ENCODE measurements at regions not wholly inside any gene's neighbourhood (a gene's known extent, or its start where the extent isn't known, plus 50 kb on each side); places are given as distances from the start of the nearest gene placed in this dataset.
"Not testable (repeated sequence)": the region's sequence is repeated elsewhere in the genome, so short reads cannot be mapped to it uniquely, and the experiment has no call there.

DNA sequence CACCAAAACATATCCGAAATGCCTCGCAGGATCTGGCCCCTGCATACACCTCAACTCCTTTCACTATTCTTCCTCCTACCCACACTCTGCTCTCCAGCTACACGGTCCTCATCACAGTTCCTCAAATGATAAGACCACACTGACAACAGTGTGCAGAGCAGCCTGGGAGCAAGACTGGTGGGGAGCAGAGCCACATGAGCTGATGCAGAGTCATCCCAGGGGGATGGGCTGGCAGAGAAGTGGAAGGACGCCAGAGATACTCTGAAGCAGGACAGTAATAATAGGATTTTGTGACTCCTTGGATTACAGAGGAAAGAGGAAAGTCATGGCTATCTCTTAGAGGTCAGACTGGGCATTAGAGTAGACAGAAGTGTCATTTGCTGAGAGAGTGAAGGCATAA is 167.2 kb downstream of the AVL9 start:
- H3K27ac ChIP-seq (ENCODE audit: low read depth in 1 of 2, low read length in 1 of 2); H3K4me3 ChIP-seq (ENCODE audit: low read length in 2 of 2); H3K9me3 ChIP-seq (ENCODE audit: control insufficient read depth in 2 of 2, insufficient read depth in 1 of 2, low read length in 1 of 2); H3K4me1 ChIP-seq (ENCODE audit: control insufficient read depth in 2 of 2, insufficient read depth in 2 of 2, low read length in 2 of 2); DNase-seq (ENCODE audit: low read depth in 6 of 9, low spot score in 9 of 9); H3K27me3 ChIP-seq (ENCODE audit: control insufficient read depth in 2 of 2, insufficient read depth in 1 of 2, low read length in 1 of 2); H3K36me3 ChIP-seq (ENCODE audit: control insufficient read depth in 2 of 2, insufficient read depth in 2 of 2, low read length in 1 of 2): not testable (repeated sequence)
- WGBS = 74% methylated on average over 3 of the region's 4 CpGs

GRCh38 chr7:32661929-32662328 is 166.6 kb downstream of the AVL9 start:
- Histone ChIP-seq H3K27ac (ENCODE audit: low read depth in 1 of 2, low read length in 1 of 2) (no peak overlapping the region), H3K9me3 (ENCODE audit: control insufficient read depth in 2 of 2, insufficient read depth in 1 of 2, low read length in 1 of 2) (no peaks in the 10 kb centered on the region), H3K4me3 (ENCODE audit: low read length in 2 of 2) (no peak overlapping the region), H3K27me3 (ENCODE audit: control insufficient read depth in 2 of 2, insufficient read depth in 1 of 2, low read length in 1 of 2) (no peaks in the 10 kb centered on the region), H3K36me3 (ENCODE audit: control insufficient read depth in 2 of 2, insufficient read depth in 2 of 2, low read length in 1 of 2) (no peaks in the 10 kb centered on the region), H3K4me1 (ENCODE audit: control insufficient read depth in 2 of 2, insufficient read depth in 2 of 2, low read length in 2 of 2) (no peaks in the 10 kb centered on the region)
- WGBS = 98% methylated on average over 1 of the region's 1 CpG
- DNase-seq (ENCODE audit: low read depth in 6 of 9, low spot score in 9 of 9) = no peak

DNA sequence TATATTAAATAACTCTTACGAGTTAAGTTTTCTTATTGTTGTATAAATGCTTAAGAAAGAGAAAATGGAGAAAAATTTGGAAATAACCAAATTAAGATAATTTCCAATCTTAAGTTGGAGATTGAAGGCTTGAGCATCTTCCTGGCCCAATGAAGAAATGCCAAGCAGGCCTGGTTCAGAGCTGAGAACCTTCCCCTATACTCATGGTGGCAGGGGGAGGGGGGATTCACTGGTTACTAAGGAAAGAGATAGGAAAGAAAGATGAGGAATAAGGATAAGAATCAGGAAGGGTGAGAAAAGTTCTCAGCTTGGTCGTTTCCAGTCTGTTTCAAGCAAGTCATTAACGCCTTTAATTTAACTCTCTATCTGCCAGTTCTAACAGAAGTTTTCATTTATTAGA is 166.2 kb downstream of the AVL9 start:
- Histone ChIP-seq H3K27ac (ENCODE audit: low read depth in 1 of 2, low read length in 1 of 2) (no peak overlapping the region), H3K4me1 (ENCODE audit: control insufficient read depth in 2 of 2, insufficient read depth in 2 of 2, low read length in 2 of 2) (no peaks in the 10 kb centered on the region), H3K36me3 (ENCODE audit: control insufficient read depth in 2 of 2, insufficient read depth in 2 of 2, low read length in 1 of 2) (no peaks in the 10 kb centered on the region), H3K4me3 (ENCODE audit: low read length in 2 of 2) (no peak overlapping the region), H3K9me3 (ENCODE audit: control insufficient read depth in 2 of 2, insufficient read depth in 1 of 2, low read length in 1 of 2) (no peaks in the 10 kb centered on the region), H3K27me3 (ENCODE audit: control insufficient read depth in 2 of 2, insufficient read depth in 1 of 2, low read length in 1 of 2) (no peaks in the 10 kb centered on the region)
- WGBS = 91% methylated on average over 3 of the region's 3 CpGs
- no peak for DNase-seq (ENCODE audit: low read depth in 6 of 9, low spot score in 9 of 9)

DNA sequence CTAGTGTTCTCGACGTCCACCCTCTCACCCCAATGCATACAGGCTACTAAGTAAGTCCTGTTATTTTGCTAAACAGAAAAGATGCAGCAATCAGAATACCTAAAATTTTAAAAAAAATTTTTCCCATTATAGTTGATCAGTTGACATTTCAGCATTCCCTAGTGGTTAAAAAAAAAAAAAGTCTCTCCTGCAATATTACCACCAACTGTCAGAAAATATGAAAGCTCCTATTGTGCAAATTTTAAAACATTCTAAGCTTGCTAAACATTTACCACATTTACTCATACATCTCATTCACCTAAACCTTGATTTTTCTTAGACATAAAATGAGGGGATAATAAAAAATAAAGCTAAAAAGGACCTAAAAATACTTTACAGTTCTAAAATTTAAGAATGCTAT is 165.6 kb downstream of the AVL9 start:
- Histone ChIP-seq H3K36me3 (ENCODE audit: control insufficient read depth in 2 of 2, insufficient read depth in 2 of 2, low read length in 1 of 2) (no peaks in the 10 kb centered on the region), H3K27ac (ENCODE audit: low read depth in 1 of 2, low read length in 1 of 2) (no peak overlapping the region), H3K27me3 (ENCODE audit: control insufficient read depth in 2 of 2, insufficient read depth in 1 of 2, low read length in 1 of 2) (no peaks in the 10 kb centered on the region), H3K4me3 (ENCODE audit: low read length in 2 of 2) (no peak overlapping the region), H3K4me1 (ENCODE audit: control insufficient read depth in 2 of 2, insufficient read depth in 2 of 2, low read length in 2 of 2) (no peaks in the 10 kb centered on the region), H3K9me3 (ENCODE audit: control insufficient read depth in 2 of 2, insufficient read depth in 1 of 2, low read length in 1 of 2) (no peaks in the 10 kb centered on the region)
- WGBS = 65% methylated on average over 2 of the region's 2 CpGs
- DNase-seq (ENCODE audit: low read depth in 6 of 9, low spot score in 9 of 9) = no peak

- Histone ChIP-seq H3K4me1 (ENCODE audit: control insufficient read depth in 2 of 2, insufficient read depth in 2 of 2, low read length in 2 of 2) (no peaks in the 10 kb centered on the region), H3K27me3 (ENCODE audit: control insufficient read depth in 2 of 2, insufficient read depth in 1 of 2, low read length in 1 of 2) (no peaks in the 10 kb centered on the region), H3K4me3 (ENCODE audit: low read length in 2 of 2) (no peak overlapping the region), H3K9me3 (ENCODE audit: control insufficient read depth in 2 of 2, insufficient read depth in 1 of 2, low read length in 1 of 2) (no peaks in the 10 kb centered on the region), H3K27ac (ENCODE audit: low read depth in 1 of 2, low read length in 1 of 2) (no peak overlapping the region), H3K36me3 (ENCODE audit: control insufficient read depth in 2 of 2, insufficient read depth in 2 of 2, low read length in 1 of 2) (no peaks in the 10 kb centered on the region)
- whole genome bisulfite sequencing = 95% methylated on average over 9 of the region's 9 CpGs
- no peak for DNase-seq (ENCODE audit: low read depth in 6 of 9, low spot score in 9 of 9)
These were observed 164.6 kb downstream of the AVL9 start for GRCh38 chr7:32659853-32660252.

DNA sequence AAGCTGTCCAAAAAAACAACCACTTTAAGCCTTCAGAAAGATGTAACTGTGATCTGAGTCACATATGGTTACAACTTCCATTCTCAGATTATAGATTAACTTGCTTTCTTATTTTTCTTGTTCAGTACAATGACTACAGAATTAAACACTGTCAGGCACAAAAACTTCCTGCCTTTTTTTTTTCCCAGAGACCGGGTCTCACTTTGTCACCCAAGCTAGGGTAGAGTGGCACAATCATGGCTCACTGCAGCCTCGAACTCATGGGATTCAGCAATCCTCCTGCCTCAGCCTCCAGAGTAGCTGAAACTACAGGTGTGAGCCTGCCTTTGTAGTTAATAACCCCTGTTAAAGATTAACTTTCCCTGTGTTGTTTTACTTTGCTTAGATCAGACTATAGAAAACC is 163.2 kb downstream of the AVL9 start:
- Histone ChIP-seq H3K27me3 (ENCODE audit: control insufficient read depth in 2 of 2, insufficient read depth in 1 of 2, low read length in 1 of 2) (no peaks in the 10 kb centered on the region), H3K4me3 (ENCODE audit: low read length in 2 of 2) (no peak overlapping the region), H3K4me1 (ENCODE audit: control insufficient read depth in 2 of 2, insufficient read depth in 2 of 2, low read length in 2 of 2) (no peaks in the 10 kb centered on the region), H3K27ac (ENCODE audit: low read depth in 1 of 2, low read length in 1 of 2) (no peak overlapping the region), H3K36me3 (ENCODE audit: control insufficient read depth in 2 of 2, insufficient read depth in 2 of 2, low read length in 1 of 2) (no peaks in the 10 kb centered on the region), H3K9me3 (ENCODE audit: control insufficient read depth in 2 of 2, insufficient read depth in 1 of 2, low read length in 1 of 2) (no peaks in the 10 kb centered on the region)
- DNase-seq (ENCODE audit: low read depth in 6 of 9, low spot score in 9 of 9) = no peak
- WGBS = 96% methylated on average over 2 of the region's 2 CpGs

DNA sequence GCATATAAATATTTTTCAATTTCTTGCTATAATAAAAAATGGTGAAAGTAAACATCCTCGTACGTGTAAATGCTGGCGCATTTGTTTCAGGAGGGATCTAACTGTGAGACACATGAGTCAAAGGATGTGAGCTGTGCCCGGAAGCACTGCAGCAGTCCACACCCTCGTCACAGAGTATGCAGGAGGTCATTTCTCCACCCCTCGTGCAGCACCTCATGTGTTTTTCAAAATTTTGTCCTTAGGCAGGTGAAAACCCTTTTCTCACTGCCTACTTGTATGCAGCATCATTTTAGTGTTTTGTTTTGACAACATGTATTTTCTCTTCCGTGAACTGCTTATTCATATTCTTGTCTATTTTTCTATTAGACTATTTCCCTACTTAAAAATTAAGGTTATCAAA is 162.7 kb downstream of the AVL9 start:
- no peaks in the 10 kb centered on the region for H3K27me3 ChIP-seq (ENCODE audit: control insufficient read depth in 2 of 2, insufficient read depth in 1 of 2, low read length in 1 of 2)
- H3K9me3 ChIP-seq (ENCODE audit: control insufficient read depth in 2 of 2, insufficient read depth in 1 of 2, low read length in 1 of 2) = no peaks in the 10 kb centered on the region
- H3K36me3 ChIP-seq (ENCODE audit: control insufficient read depth in 2 of 2, insufficient read depth in 2 of 2, low read length in 1 of 2) = no peaks in the 10 kb centered on the region
- WGBS = 84% methylated on average over 7 of the region's 7 CpGs
- DNase-seq (ENCODE audit: low read depth in 6 of 9, low spot score in 9 of 9) = no peak
- no peaks in the 10 kb centered on the region for H3K4me1 ChIP-seq (ENCODE audit: control insufficient read depth in 2 of 2, insufficient read depth in 2 of 2, low read length in 2 of 2)
- H3K4me3 ChIP-seq (ENCODE audit: low read length in 2 of 2) = no peak overlapping the region
- no peak overlapping the region for H3K27ac ChIP-seq (ENCODE audit: low read depth in 1 of 2, low read length in 1 of 2)

GRCh38 chr7:32654549-32654948 is 159.3 kb downstream of the AVL9 start:
- H3K4me3 ChIP-seq (ENCODE audit: low read length in 2 of 2); H3K9me3 ChIP-seq (ENCODE audit: control insufficient read depth in 2 of 2, insufficient read depth in 1 of 2, low read length in 1 of 2); H3K4me1 ChIP-seq (ENCODE audit: control insufficient read depth in 2 of 2, insufficient read depth in 2 of 2, low read length in 2 of 2); DNase-seq (ENCODE audit: low read depth in 6 of 9, low spot score in 9 of 9); H3K27ac ChIP-seq (ENCODE audit: low read depth in 1 of 2, low read length in 1 of 2); H3K36me3 ChIP-seq (ENCODE audit: control insufficient read depth in 2 of 2, insufficient read depth in 2 of 2, low read length in 1 of 2); H3K27me3 ChIP-seq (ENCODE audit: control insufficient read depth in 2 of 2, insufficient read depth in 1 of 2, low read length in 1 of 2): not testable (repeated sequence)
- WGBS = 100% methylated on average over 1 of the region's 1 CpG

GRCh38 chr7:32650356-32650755 is 155.1 kb downstream of the AVL9 start:
- H3K4me3 ChIP-seq (ENCODE audit: low read length in 2 of 2); H3K27ac ChIP-seq (ENCODE audit: low read depth in 1 of 2, low read length in 1 of 2); H3K27me3 ChIP-seq (ENCODE audit: control insufficient read depth in 2 of 2, insufficient read depth in 1 of 2, low read length in 1 of 2); H3K9me3 ChIP-seq (ENCODE audit: control insufficient read depth in 2 of 2, insufficient read depth in 1 of 2, low read length in 1 of 2); H3K4me1 ChIP-seq (ENCODE audit: control insufficient read depth in 2 of 2, insufficient read depth in 2 of 2, low read length in 2 of 2); DNase-seq (ENCODE audit: low read depth in 6 of 9, low spot score in 9 of 9); H3K36me3 ChIP-seq (ENCODE audit: control insufficient read depth in 2 of 2, insufficient read depth in 2 of 2, low read length in 1 of 2): not testable (repeated sequence)
- 98% methylated on average over 1 of the region's 1 CpG for WGBS
